ENCODE measurements at regions not wholly inside any gene's neighbourhood (a gene's known extent, or its start where the extent isn't known, plus 50 kb on each side); places are given as distances from the start of the nearest gene placed in this dataset.

- H3K4me1 ChIP-seq: no peaks in the 10 kb centered on the region
- no peak for DNase-seq (ENCODE audit: low spot score in 2 of 2)
- TF ChIP-seq POLR2AphosphoS5 (IDR thresholded peaks at IDR 0.05) (no peak), CTCF (IDR thresholded peaks at IDR 0.05) (no peak), POLR2A (IDR thresholded peaks at IDR 0.05) (no peak)
- no peak overlapping the region for H3K4me3 ChIP-seq
- intact Hi-C loops (cut with DNase I; ENCODE audit: low total_unique reads): no loop called here
- no peak overlapping the region for H3K27ac ChIP-seq
- no peaks in the 10 kb centered on the region for H3K36me3 ChIP-seq
- H3K27me3 ChIP-seq: no peaks in the 10 kb centered on the region
- H3K9me3 ChIP-seq: no peaks in the 10 kb centered on the region
These were observed 622.7 kb downstream of the METTL15 start for GRCh38 chr11:28730889-28731288.

- Histone ChIP-seq H3K4me3 (no peak overlapping the region), H3K27me3 (no peaks in the 10 kb centered on the region), H3K9me3 (no peaks in the 10 kb centered on the region), H3K27ac (no peak overlapping the region), H3K4me1 (no peaks in the 10 kb centered on the region), H3K36me3 (no peaks in the 10 kb centered on the region)
- DNase-seq (ENCODE audit: low spot score in 2 of 2): no peak
- no peak for TF ChIP-seq CTCF (IDR thresholded peaks at IDR 0.05)
- no peak for TF ChIP-seq POLR2AphosphoS5 (IDR thresholded peaks at IDR 0.05)
- TF ChIP-seq POLR2A (IDR thresholded peaks at IDR 0.05): no peak
- intact Hi-C loops (cut with DNase I; ENCODE audit: low total_unique reads): no loop called here
These were observed 622.1 kb downstream of the METTL15 start for GRCh38 chr11:28730336-28730735.

GRCh38 chr11:28729339-28729738, 621.2 kb downstream of the METTL15 start:
- Histone ChIP-seq H3K27ac (no peak overlapping the region), H3K4me1 (no peaks in the 10 kb centered on the region), H3K27me3 (no peaks in the 10 kb centered on the region), H3K9me3 (no peaks in the 10 kb centered on the region), H3K36me3 (no peaks in the 10 kb centered on the region), H3K4me3 (no peak overlapping the region)
- no peak for DNase-seq (ENCODE audit: low spot score in 2 of 2)
- intact Hi-C loops (cut with DNase I; ENCODE audit: low total_unique reads): no loop called here
- no peak for TF ChIP-seq CTCF (IDR thresholded peaks at IDR 0.05)
- no peak for TF ChIP-seq POLR2A (IDR thresholded peaks at IDR 0.05)
- TF ChIP-seq POLR2AphosphoS5 (IDR thresholded peaks at IDR 0.05): no peak

- Histone ChIP-seq H3K4me1 (no peaks in the 10 kb centered on the region), H3K9me3 (no peaks in the 10 kb centered on the region), H3K4me3 (no peak overlapping the region), H3K27ac (no peak overlapping the region), H3K27me3 (no peaks in the 10 kb centered on the region), H3K36me3 (no peaks in the 10 kb centered on the region)
- intact Hi-C loops (cut with DNase I; ENCODE audit: low total_unique reads): no loop called here
- TF ChIP-seq POLR2A (IDR thresholded peaks at IDR 0.05) (no peak), POLR2AphosphoS5 (IDR thresholded peaks at IDR 0.05) (no peak), CTCF (IDR thresholded peaks at IDR 0.05) (no peak)
- DNase-seq (ENCODE audit: low spot score in 2 of 2): no peak
These were observed 620.5 kb downstream of the METTL15 start for GRCh38 chr11:28728666-28729065.

- intact Hi-C loops (cut with DNase I; ENCODE audit: low total_unique reads): no loop called here
- DNase-seq (ENCODE audit: low spot score in 2 of 2): no peak
- no peak for TF ChIP-seq POLR2A (IDR thresholded peaks at IDR 0.05)
- no peak for TF ChIP-seq POLR2AphosphoS5 (IDR thresholded peaks at IDR 0.05)
- no peak for TF ChIP-seq CTCF (IDR thresholded peaks at IDR 0.05)
- Histone ChIP-seq H3K9me3 (no peaks in the 10 kb centered on the region), H3K36me3 (no peaks in the 10 kb centered on the region), H3K27ac (no peak overlapping the region), H3K4me1 (no peaks in the 10 kb centered on the region), H3K27me3 (no peaks in the 10 kb centered on the region), H3K4me3 (no peak overlapping the region)
These were observed 619.1 kb downstream of the METTL15 start for GRCh38 chr11:28727254-28727653.

All from breast epithelium (tissue), 4 donors.